Panc1 (cell line): ENCODE measurements at regions not wholly inside any gene's neighbourhood (a gene's known extent, or its start where the extent isn't known, plus 50 kb on each side); places are given as distances from the start of the nearest gene placed in this dataset.

Source experiments
- ATAC-seq: fragments of 200-7000 bp; cut with Tn5 transposase; 2 replicates; pipeline ENCODE4 v1.9.1; 2020; ENCODE audit warnings: mild to moderate bottlenecking, moderate library complexity
- BruUV-seq: library from RNA; stranded (reverse); fragments of 400-500 nt; replicated peaks from 2 replicates; lab custom pipeline; 2021; lab: Mats Ljungman, UMichigan
- CTCF ChIA-PET: fragments of 300-600 bp; sonication (Branson Sonifier 250); formaldehyde crosslinking; loops from one replicate; lab custom pipeline; 2022; ENCODE audit warnings: antibody characterized with exemption; lab: Charles Lee
- POLR2A ChIA-PET: fragments of 300-600 bp; sonication (Branson Sonifier 250); formaldehyde crosslinking; loops from one replicate; lab custom pipeline; 2022; ENCODE audit warnings: antibody characterized with exemption; lab: Charles Lee
- DNase-seq: peaks from one replicate; pipeline ENCODE4 v3.0.0-alpha.2; 2010; ENCODE audit warnings: low read depth, low spot score
- H3K27ac ChIP-seq: 2 replicates; pipeline ENCODE4 v1.5.1; 2011; ENCODE audit warnings: mild to moderate bottlenecking, low read length, inconsistent platforms
- H3K27me3 ChIP-seq: fragments of 200-500 bp; sonication (Bioruptor generic); 2 replicates; pipeline ENCODE4 v1.6.0; 2014; ENCODE audit warnings: low read length, inconsistent platforms; ENCODE audit not compliant: control insufficient read depth, insufficient read depth
- H3K36me3 ChIP-seq: fragments of 200-500 bp; sonication (Bioruptor generic); 2 replicates; pipeline ENCODE4 v1.5.1; 2014; ENCODE audit warnings: inconsistent platforms, mild to moderate bottlenecking, low read length, moderate library complexity; ENCODE audit not compliant: control insufficient read depth, insufficient read depth
- H3K4me1 ChIP-seq: 2 replicates; pipeline ENCODE4 v1.5.1; 2011; ENCODE audit warnings: inconsistent platforms, mild to moderate bottlenecking, low read length, moderate library complexity; ENCODE audit not compliant: control insufficient read depth, insufficient read depth
- H3K4me3 ChIP-seq, 2 experiments: 2 replicates each; pipeline ENCODE4 v1.5.1; 2011 to 2012; ENCODE audit warnings: low read depth in 2 of 2, low read length in 2 of 2, mild to moderate bottlenecking in 2 of 2, inconsistent platforms in 1 of 2, moderate library complexity in 1 of 2
- H3K9me3 ChIP-seq: fragments of 200-500 bp; sonication (Bioruptor generic); 2 replicates; pipeline ENCODE4 v1.5.1; 2014; ENCODE audit warnings: low read depth, mild to moderate bottlenecking, inconsistent platforms, low read length, moderate library complexity; ENCODE audit not compliant: control insufficient read depth, insufficient read depth
- CTCF ChIP-seq: fragments of 450-650 bp; IDR thresholded peaks from 2 replicates; pipeline ENCODE4 v1.5.1; 2017; ENCODE audit warnings: mild to moderate bottlenecking
- POLR2AphosphoS5 ChIP-seq: IDR thresholded peaks from 2 replicates; pipeline ENCODE4 v1.6.1; 2012; ENCODE audit warnings: mild to moderate bottlenecking, low read depth, low read length, moderate library complexity
- REST ChIP-seq, 2 experiments: IDR thresholded peaks; 2 replicates each; pipeline ENCODE4 v1.6.1; 2011 to 2012; ENCODE audit warnings: low read depth in 2 of 2, control low read depth in 1 of 2, low read length in 1 of 2, mild to moderate bottlenecking in 1 of 2, moderate library complexity in 1 of 2; ENCODE audit not compliant: insufficient read depth in 1 of 2
- SIN3A ChIP-seq: IDR thresholded peaks from 2 replicates; pipeline ENCODE4 v1.6.1; 2012; ENCODE audit warnings: low read depth, mild to moderate bottlenecking, low read length, moderate library complexity, borderline replicate concordance; ENCODE audit not compliant: insufficient read depth
- TCF7L2 ChIP-seq: IDR thresholded peaks from 2 replicates; pipeline ENCODE4 v1.6.1; 2011; ENCODE audit warnings: mild to moderate bottlenecking, low read depth, low read length, inconsistent platforms
- in situ Hi-C: cut with HindIII; loops from 2 replicates; pipeline ENCODE4 v1.10.0; 2016; ENCODE audit warnings: low sequenced_read_pairs, low pct_unique_long_range_greater_than_20kb
- intact Hi-C: fragments of 100-400 bp; cut with micrococcal nuclease; formaldehyde crosslinking; loops from one replicate; pipeline ENCODE4 v1.10.0; 2022; ENCODE audit not compliant: unreplicated experiment

- intact Hi-C loops (no loop called here), in situ Hi-C loops (no loop called here)
- DNase-seq (no peak), ATAC-seq (no peak)
- no TSS peak for BruUV-seq
- H3K4me3 ChIP-seq, result no peak overlapping the region
- H3K27ac ChIP-seq, result no peak overlapping the region
- H3K4me1 ChIP-seq, result no peaks in the 10 kb centered on the region
- POLR2A ChIA-PET, result no interaction called here
- H3K9me3 ChIP-seq, result no peaks in the 10 kb centered on the region
- CTCF ChIA-PET, result no interaction called here
- H3K27me3 ChIP-seq, result no peaks in the 10 kb centered on the region
- no peaks in the 10 kb centered on the region for H3K36me3 ChIP-seq
- TF ChIP-seq POLR2AphosphoS5 (no peak), SIN3A (no peak), CTCF (no peak), REST (IDR thresholded peaks at IDR 0.05; ENCODE audit: insufficient read depth in 1 of 2, low read depth in 2 of 2, low read length in 1 of 2) (no peak)
These were observed 699.2 kb upstream of the ZP4 start for GRCh38 chr1:238589843-238590435.

- intact Hi-C loops (no loop called here), in situ Hi-C loops (no loop called here)
- H3K36me3 ChIP-seq, result no peaks in the 10 kb centered on the region
- no peaks in the 10 kb centered on the region for H3K9me3 ChIP-seq
- CTCF ChIA-PET, result no interaction called here
- no peak overlapping the region for H3K27ac ChIP-seq
- H3K4me1 ChIP-seq, result no peaks in the 10 kb centered on the region
- POLR2A ChIA-PET, result no interaction called here
- DNase-seq (no peak), ATAC-seq (no peak)
- no peaks in the 10 kb centered on the region for H3K27me3 ChIP-seq
- H3K4me3 ChIP-seq, result no peak overlapping the region
- no peak for TF ChIP-seq REST (IDR thresholded peaks at IDR 0.05; ENCODE audit: insufficient read depth in 1 of 2, low read depth in 2 of 2, low read length in 1 of 2)
- TF ChIP-seq SIN3A, result no peak
- TF ChIP-seq POLR2AphosphoS5, result no peak
- no peak for TF ChIP-seq TCF7L2
- TF ChIP-seq CTCF, result no peak
- no TSS peak for BruUV-seq
These were observed 692.1 kb upstream of the ZP4 start for GRCh38 chr1:238582816-238583215.
